Activated B cell treated with CpG ODN at 0.5 μM for 24 hours (primary cell): ENCODE measurements at regions not wholly inside any gene's neighbourhood (a gene's known extent, or its start where the extent isn't known, plus 50 kb on each side); places are given as distances from the start of the nearest gene placed in this dataset.

Experiments used
- ATAC-seq: fragments of 200-7000 bp; cut with Tn5 transposase; one replicate; pipeline ENCODE4 v1.10.0; 2021; ENCODE audit warnings: low read depth, mild to moderate bottlenecking, moderate library complexity
- CTCF ChIA-PET: fragments of 350-600 bp; sonication (Branson Sonifier 250); formaldehyde crosslinking; loops from one replicate; lab custom pipeline; 2021; ENCODE audit warnings: antibody characterized with exemption; lab: Charles Lee
- POLR2A ChIA-PET: fragments of 350-600 bp; sonication (Branson Sonifier 250); formaldehyde crosslinking; loops from one replicate; lab custom pipeline; 2021; ENCODE audit warnings: antibody characterized with exemption; lab: Charles Lee
- DNase-seq: peaks from one replicate; pipeline ENCODE4 v3.0.0; 2022
- H3K27ac Mint-ChIP-seq: one replicate; pipeline ENCODE4 v1.8.0; 2020; ENCODE audit warnings: mixed read lengths
- H3K27me3 Mint-ChIP-seq: one replicate; pipeline ENCODE4 v1.8.0; 2021; ENCODE audit warnings: mixed read lengths
- H3K36me3 Mint-ChIP-seq: one replicate; pipeline ENCODE4 v1.8.0; 2021; ENCODE audit warnings: low read depth, mixed read lengths
- H3K4me1 Mint-ChIP-seq: one replicate; pipeline ENCODE4 v1.8.0; 2021; ENCODE audit warnings: mixed read lengths
- H3K4me3 Mint-ChIP-seq: one replicate; pipeline ENCODE4 v1.8.0; 2020; ENCODE audit warnings: mild to moderate bottlenecking, mixed read lengths
- H3K9me3 Mint-ChIP-seq: one replicate; pipeline ENCODE4 v1.8.0; 2020; ENCODE audit warnings: mixed read lengths
- CTCF ChIP-seq: fragments of 200-600 bp; IDR thresholded peaks from one replicate; pipeline ENCODE4 v1.8.0; 2022; ENCODE audit warnings: antibody characterized with exemption, mild to moderate bottlenecking
- intact Hi-C: fragments of 100-400 bp; cut with micrococcal nuclease; formaldehyde crosslinking; loops from one replicate; pipeline ENCODE4 v1.15.1; 2024

- H3K4me3 Mint-ChIP-seq: no peak overlapping the region
These were observed 421.1 kb downstream of the QKI start for GRCh38 chr6:163835439-163836171.

GRCh38 chr6:163834226-163834970, 419.9 kb downstream of the QKI start:
- H3K27me3 Mint-ChIP-seq: peaks cover 18% of the 10 kb centered on the region
- peaks cover 2% of the 10 kb centered on the region for H3K9me3 Mint-ChIP-seq
- H3K27ac Mint-ChIP-seq: no peak overlapping the region
- DNase-seq (no peak), ATAC-seq (no peak)
- ChIA-PET CTCF (no interaction called here), POLR2A (no interaction called here)
- intact Hi-C loops: no loop called here
- no peaks in the 10 kb centered on the region for H3K4me1 Mint-ChIP-seq
- H3K4me3 Mint-ChIP-seq: no peak overlapping the region
- no peak for TF ChIP-seq CTCF
- H3K36me3 Mint-ChIP-seq: no peaks in the 10 kb centered on the region

More at GRCh38 chr6:163835439-163836171, 421.1 kb downstream of the QKI start:
- no peaks in the 10 kb centered on the region for H3K4me1 Mint-ChIP-seq
- no peak for TF ChIP-seq CTCF
- H3K27me3 Mint-ChIP-seq: peaks cover 18% of the 10 kb centered on the region
- ATAC-seq (no peak), DNase-seq (no peak)
- intact Hi-C loops: no loop called here
- CTCF ChIA-PET: no interaction called here
- H3K27ac Mint-ChIP-seq: no peak overlapping the region
- POLR2A ChIA-PET: no interaction called here
- H3K9me3 Mint-ChIP-seq: peaks cover 2% of the 10 kb centered on the region
- no peaks in the 10 kb centered on the region for H3K36me3 Mint-ChIP-seq

GRCh38 chr6:163831736-163832135, 417.2 kb downstream of the QKI start:
- DNase-seq (no peak), ATAC-seq (no peak)
- CTCF ChIA-PET: no interaction called here
- no peak for TF ChIP-seq CTCF
- Mint-ChIP-seq H3K27me3 (peaks cover 16% of the 10 kb centered on the region), H3K27ac (no peak overlapping the region), H3K9me3 (peaks cover 2% of the 10 kb centered on the region), H3K4me1 (no peaks in the 10 kb centered on the region), H3K36me3 (no peaks in the 10 kb centered on the region), H3K4me3 (no peak overlapping the region)
- intact Hi-C loops: no loop called here
- POLR2A ChIA-PET: no interaction called here

- no peaks in the 10 kb centered on the region for H3K36me3 Mint-ChIP-seq
- ChIA-PET POLR2A (no interaction called here), CTCF (no interaction called here)
- no peak overlapping the region for H3K27ac Mint-ChIP-seq
- TF ChIP-seq CTCF: no peak
- no peak for DNase-seq
- peaks cover 9% of the 10 kb centered on the region for H3K27me3 Mint-ChIP-seq
- H3K4me3 Mint-ChIP-seq: no peak overlapping the region
- H3K4me1 Mint-ChIP-seq: no peaks in the 10 kb centered on the region
- peaks cover 2% of the 10 kb centered on the region for H3K9me3 Mint-ChIP-seq
- no peak for ATAC-seq
- intact Hi-C loops: no loop called here
These were observed 416.1 kb downstream of the QKI start for GRCh38 chr6:163830641-163831040.

- Mint-ChIP-seq H3K27me3 (peaks cover 11% of the 10 kb centered on the region), H3K9me3 (peaks cover 2% of the 10 kb centered on the region), H3K27ac (no peak overlapping the region), H3K4me1 (no peaks in the 10 kb centered on the region), H3K4me3 (no peak overlapping the region), H3K36me3 (no peaks in the 10 kb centered on the region)
- intact Hi-C loops: no loop called here
- DNase-seq: no peak
- ChIA-PET CTCF (no interaction called here), POLR2A (no interaction called here)
- no peak for ATAC-seq
- TF ChIP-seq CTCF: no peak
These were observed 413.7 kb downstream of the QKI start for GRCh38 chr6:163828038-163828795.
